GM18870 (cell line): ENCODE measurements at regions not wholly inside any gene's neighbourhood (a gene's known extent, or its start where the extent isn't known, plus 50 kb on each side); places are given as distances from the start of the nearest gene placed in this dataset.
"Not testable (repeated sequence)": the region's sequence is repeated elsewhere in the genome, so short reads cannot be mapped to it uniquely, and the experiment has no call there.

Experiments
- ATAC-seq: cut with Tn5 transposase; IDR thresholded peaks from one replicate; pipeline ENCODE4 v1.9.1; 2021; ENCODE audit warnings: moderate library complexity; ENCODE audit not compliant: unreplicated experiment

DNA sequence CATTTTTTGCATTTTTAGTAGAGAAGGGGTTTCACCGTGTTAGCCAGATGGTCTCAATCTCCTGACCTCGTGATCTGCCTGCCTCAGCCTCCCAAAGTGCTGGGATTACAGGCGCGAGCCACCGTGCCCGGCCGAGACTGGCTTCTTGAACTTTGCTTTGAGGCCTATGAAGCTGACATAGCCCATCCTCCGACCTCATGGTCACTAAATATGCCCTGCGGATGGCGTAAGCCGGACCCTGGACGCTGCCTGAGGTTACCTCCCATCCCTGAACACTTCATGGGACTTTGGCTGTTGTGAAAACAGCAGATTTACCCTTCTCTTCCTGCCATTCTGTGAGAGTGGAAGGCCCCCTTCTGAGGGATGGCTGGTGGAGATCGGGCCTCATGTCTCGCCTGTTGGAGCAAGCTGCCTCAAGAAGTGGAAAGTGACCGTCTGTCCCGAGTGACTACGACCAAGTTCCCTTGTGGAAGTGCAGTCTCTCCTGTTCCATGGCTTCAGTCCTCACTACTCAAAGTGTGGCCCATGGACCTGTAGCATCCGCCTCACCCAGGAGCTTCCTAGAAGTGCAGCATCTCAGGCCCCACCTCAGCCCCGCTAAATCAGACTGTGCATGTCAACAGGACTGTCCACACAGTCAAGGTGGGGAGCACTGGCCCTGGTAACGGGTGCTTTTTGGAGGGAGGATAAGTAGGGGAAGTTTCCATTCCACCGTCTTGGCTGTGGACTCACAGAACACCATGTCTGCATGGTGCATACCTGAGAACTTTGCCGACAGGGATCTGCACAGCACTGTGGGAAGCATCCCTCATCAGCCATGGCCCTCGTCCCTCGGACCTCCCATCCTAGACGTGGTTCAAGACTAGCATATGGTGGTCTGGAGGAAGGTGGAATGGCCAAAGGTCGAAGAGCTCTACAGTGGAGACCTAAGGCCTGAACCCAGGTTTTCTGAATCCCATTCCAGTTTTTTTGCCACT lies 210.5 kb upstream of the SHH start:
- no peak for ATAC-seq

DNA sequence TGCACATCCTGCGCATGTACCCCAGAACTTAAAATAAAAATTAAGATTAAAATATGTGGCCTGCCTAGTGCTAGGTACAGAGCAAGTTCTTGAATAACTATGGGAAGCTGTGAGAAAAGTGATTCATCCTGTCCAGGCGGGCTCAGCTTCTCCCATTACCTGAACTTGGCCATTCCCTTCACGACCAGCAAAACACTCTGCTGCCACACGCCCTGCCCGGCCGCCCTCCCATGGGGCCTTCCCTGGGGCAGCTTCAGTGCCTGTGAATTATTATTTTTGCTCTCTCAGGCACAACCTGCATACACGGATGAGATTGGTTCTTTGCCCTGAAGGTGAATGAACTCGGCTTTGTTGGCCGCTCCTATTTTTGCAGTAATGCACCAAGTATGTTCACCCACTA lies 209.2 kb upstream of the SHH start:
- no peak for ATAC-seq

DNA sequence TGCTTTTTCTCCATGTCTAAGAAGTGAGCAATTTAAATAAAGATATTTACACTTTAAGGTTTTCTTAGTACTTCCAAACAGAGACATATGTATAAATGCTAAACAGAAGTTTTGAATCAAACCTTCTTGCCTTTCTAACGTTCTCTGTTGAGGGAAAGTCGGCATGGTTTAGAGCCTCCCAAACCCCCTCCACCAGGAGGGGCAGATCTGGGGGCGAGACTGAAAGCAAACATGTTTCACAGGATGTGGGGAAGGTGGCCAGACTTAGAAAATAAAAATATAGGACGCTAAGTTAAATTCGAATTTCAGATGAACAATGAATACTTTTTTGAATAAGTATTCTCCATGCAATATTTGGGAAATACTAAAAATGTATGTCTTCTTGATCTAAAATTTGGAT lies 208.3 kb upstream of the SHH start:
- ATAC-seq: no peak

DNA sequence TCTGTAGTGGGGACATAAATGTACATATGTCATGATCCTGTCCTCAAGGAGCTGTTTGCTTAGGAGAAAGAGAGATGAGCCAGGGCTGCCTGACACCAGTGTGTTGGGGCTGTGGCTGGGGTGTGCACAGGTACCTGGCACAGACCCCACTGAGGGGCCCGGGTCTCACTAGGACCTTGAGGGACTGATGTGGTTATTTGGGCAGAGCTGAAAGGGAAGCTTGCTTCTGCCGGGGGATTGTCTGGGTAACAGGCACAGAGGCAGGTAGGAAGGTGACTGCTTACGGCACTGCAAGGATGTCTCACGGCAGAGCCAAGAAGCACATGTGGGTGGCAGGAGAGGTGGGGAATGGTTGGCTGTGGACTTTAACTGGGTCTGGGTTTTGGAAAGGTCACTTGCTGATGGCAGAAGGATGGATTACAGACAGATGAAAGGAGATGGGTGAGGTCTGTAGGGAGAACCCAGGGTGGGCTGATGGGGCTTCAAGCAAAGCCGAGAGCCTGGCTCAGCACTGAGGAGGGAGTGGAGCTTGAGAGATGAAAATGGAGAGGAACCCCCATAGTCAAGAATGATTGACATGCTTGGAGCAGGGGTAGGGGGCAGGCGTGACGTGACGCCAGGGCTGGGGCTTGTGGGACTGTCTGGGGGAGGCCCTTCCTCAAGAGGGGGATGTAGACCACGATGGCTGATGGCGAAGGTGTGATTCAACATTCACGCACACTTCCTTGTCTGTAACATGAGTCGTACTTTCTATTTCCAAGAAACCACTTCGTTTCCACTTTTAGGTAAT lies 207.7 kb upstream of the SHH start:
- no peak for ATAC-seq

DNA sequence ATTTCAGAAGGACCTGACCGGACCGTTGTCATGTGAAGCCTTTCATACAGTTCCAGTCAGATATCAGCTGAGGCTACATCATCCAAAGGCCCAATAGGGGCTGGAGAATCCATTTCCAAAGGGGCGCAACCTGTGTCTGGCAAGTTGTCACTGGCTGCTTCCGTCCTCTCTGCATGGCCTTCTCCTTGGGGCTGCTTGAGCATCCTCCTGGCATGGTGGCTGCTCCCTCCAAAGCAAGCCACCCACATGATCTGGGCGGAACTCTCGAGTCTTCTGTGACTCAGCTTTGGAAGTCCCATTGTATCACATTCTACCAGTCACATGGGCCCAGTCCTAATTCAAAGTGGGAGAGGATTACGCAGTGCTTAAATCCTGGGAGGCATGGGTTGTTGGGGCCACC lies 207.0 kb upstream of the SHH start:
- ATAC-seq: no peak

DNA sequence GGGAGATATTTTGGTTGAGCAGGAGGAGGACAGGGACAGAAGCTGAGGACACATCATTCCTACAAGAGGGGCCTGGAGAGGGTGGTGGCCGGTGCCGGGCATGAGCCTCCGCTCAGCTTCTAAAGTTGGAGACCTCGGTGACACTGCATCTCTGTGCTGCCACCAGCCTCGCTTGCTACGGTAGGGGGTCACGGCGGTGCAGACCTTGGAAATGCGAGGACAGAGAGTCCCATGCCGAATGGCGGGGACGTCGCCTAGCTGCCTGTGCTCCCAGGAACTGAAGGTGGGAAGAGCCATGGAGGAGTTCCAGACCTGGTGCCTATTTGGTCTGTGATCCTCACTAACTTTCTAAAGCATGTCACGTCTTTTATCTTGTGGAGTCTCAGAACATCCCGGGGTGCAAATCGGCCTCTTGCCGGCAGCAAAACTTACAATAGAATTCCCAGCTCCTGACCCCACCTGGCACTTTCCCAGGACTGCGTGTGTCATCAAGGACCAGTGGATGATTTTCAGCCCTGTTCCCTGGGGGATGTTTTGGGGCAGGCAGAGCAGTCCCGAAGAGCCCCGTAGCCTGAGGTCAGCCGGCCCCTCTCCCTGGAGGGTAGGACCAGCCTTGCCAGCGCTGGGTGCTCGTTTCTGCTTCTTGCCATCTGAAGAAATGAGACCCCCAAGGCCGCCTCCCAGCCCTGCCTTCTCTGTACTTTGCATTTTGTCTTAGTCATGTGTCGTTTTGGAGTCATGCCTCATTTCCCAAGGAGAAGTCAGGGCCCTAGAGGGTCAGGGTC lies 205.8 kb upstream of the SHH start:
- no peak for ATAC-seq

DNA sequence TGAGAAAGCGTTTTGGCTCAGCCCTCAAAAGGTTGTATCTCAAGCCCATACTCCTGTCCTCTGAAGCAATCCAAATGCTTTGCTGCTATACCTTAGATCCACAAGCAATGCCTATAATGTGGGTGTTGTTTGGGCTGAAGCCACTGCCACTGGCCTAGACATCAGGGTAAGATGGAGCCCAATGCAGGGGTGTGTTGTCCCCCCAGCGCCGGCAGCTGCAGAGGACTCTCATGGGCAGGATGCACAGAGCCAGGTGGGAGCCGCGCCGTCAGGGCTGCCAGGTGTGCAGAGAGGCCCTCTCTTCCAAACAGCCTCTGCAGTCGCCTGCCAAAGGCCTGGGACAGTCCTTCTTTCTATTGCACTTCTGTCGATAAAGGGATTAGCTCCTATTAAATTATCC lies 205.2 kb upstream of the SHH start:
- ATAC-seq: no peak

DNA sequence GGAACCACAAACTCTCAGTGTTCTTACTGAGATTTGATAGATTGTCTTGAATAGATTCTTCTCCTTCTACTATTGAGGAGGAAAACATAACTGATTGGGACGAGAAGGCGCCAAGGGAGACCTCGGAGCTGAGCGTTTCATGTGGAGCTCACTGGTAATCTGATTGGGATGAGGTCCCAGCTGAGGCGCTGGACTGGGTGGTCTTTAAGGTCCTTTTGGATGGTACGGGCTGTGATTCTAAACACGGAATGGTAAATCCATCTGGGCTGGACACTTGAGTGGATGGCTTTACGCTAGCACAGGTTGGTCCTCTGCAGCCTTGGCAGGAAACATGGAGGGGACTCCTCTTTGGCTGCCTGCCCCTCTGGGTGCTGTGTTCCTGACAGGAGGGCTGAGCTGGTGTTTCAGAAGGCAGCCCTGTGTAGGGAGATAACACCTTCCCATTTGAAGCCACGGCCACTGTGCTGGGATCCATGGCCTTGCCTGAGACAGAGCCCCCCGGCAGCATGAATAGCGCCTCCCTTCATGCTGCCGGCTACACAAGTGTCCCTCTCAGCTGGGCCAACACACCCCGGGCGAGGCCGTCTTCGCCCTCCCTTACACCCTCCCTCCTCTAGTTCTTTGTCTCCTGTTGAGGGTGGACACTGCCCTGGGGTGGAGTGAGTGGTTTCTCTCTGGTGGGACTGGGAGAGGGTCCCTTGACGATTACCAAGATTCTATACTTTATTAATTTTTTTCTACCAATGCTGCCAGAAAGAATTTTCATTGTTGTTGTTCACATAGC lies 203.2 kb upstream of the SHH start:
- ATAC-seq: no peak

DNA sequence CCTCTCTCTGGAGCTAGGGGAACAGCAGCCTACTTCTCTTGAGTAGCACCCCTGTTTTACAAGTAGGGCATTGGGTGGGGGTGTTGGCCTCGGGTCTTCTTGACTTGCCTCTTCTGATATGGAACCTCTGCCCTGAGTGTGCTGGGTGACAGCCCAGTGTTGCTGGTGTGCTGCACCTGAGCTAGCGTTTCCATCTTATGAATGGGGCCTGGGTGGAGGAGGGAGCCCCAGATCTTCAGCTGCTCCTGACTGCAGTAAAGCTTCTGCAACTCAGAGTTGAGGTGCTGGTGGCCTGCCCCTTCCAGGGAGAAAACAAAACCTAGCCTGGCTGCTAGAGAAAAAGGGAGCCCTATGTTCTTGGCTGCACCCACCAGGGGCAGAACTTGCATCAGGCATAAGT lies 202.5 kb upstream of the SHH start:
- no peak for ATAC-seq

GRCh38 chr7:156014201-156014600 lies 201.9 kb upstream of the SHH start:
- ATAC-seq: no peak

DNA sequence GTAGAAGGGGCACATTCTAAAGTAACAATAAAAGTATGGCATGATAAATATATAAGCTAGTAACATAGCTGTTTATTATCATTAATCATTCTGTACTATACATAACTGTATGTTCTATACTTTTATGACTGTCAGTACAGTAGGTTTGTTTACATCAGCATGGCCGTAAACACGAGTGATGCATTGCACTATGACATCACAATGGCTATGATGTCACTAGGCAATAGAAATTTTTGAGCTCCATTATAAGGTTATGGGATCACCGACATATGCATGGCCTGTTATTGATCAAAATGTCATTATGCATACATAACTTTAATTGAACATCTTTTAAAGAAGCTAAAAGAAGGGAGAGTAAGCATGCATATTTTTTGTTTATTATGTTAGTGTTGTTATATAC lies 200.1 kb upstream of the SHH start:
- ATAC-seq: no peak

DNA sequence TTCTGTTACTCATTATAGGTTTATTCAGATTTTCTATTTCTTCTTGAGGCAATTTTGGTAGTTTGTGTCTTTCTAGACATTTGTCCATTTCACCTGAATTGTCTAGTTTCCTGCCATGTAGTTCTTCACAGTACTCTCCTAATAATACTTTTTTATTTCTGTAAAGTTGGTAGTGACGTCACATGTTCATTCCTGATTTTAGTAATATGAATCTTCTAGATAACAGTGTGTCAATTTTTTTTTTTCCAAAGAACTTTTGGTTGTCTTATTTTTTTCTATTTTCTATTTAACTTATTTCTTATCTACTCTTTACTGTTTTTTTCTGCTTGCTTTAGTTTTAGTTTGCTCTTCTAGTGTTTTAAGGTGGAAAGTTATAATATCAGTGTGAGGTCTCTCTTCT lies 197.3 kb upstream of the SHH start:
- ATAC-seq: no peak

GRCh38 chr7:156006876-156007275 lies 194.6 kb upstream of the SHH start:
- not testable (repeated sequence) for ATAC-seq

DNA sequence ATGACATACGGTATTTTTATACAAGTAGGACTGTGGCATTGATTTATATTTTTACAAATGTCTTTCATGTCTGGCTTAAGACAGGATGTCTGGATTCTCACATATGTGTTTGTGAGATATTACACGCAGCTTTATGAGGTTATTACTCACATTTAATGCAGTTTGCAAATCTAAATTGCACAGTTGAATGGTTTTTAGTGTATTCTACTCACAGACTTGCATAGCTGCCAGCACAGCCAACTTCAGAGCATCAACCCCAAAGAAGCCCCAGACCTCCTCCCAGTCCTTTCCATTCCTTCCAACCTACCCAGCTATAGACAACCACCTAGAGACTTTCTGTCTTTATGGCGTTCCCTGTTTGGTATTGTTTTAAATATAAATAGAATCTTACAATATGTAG lies 193.8 kb upstream of the SHH start:
- no peak for ATAC-seq

GRCh38 chr7:156005202-156005691 lies 193.0 kb upstream of the SHH start:
- no peak for ATAC-seq

- ATAC-seq: no peak
Observed at GRCh38 chr7:156004265-156005201, 192.3 kb upstream of the SHH start.

GRCh38 chr7:156003220-156004162 lies 191.2 kb upstream of the SHH start:
- no peak for ATAC-seq
